Keratinocyte (primary cell): ENCODE measurements at regions not wholly inside any gene's neighbourhood (a gene's known extent, or its start where the extent isn't known, plus 50 kb on each side); places are given as distances from the start of the nearest gene placed in this dataset.

Experiments
- EZH2 ChIP-seq: IDR thresholded peaks from one replicate; pipeline ENCODE4 v1.6.1; 2012; ENCODE audit warnings: inconsistent platforms, mild to moderate bottlenecking, low read length, moderate library complexity
- TF ChIP-seq, protein P1 (sequence below), 3 experiments: IDR thresholded peaks in 1 of 3; conservative IDR thresholded peaks in 1 of 3; optimal IDR thresholded peaks in 1 of 3; 2 replicates in 2 of 3; 3 replicates in 1 of 3; pipeline versions ENCODE3 to v1.5.1; 2011; ENCODE audit warnings: low read length in 3 of 3, mild to moderate bottlenecking in 3 of 3, moderate library complexity in 2 of 3, control low read depth in 1 of 3, inconsistent platforms in 1 of 3; ENCODE audit not compliant: insufficient read depth in 2 of 3; ENCODE audit errors: extremely low read depth in 1 of 3

DNA sequence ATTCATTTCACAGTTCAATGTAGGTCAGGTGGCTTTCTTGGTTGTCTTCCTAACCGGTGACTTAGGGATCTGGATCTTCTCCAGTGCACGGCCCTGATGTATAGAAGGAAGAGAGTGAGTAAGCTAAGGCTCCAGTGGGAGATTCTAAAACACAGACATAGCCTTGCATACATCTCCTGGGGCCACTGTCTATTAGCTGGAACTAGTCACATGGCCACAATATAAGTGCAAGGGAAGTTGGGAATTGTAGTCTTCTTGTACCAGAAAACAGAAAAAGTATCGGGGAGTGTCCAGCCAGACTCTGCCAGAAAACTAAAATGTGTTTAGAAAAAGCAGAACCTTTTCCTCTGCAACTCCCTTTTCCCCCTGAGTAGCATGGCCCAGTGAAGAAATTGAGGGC is 531.6 kb downstream of the VRK1 start:
- TF ChIP-seq, protein P1, sequence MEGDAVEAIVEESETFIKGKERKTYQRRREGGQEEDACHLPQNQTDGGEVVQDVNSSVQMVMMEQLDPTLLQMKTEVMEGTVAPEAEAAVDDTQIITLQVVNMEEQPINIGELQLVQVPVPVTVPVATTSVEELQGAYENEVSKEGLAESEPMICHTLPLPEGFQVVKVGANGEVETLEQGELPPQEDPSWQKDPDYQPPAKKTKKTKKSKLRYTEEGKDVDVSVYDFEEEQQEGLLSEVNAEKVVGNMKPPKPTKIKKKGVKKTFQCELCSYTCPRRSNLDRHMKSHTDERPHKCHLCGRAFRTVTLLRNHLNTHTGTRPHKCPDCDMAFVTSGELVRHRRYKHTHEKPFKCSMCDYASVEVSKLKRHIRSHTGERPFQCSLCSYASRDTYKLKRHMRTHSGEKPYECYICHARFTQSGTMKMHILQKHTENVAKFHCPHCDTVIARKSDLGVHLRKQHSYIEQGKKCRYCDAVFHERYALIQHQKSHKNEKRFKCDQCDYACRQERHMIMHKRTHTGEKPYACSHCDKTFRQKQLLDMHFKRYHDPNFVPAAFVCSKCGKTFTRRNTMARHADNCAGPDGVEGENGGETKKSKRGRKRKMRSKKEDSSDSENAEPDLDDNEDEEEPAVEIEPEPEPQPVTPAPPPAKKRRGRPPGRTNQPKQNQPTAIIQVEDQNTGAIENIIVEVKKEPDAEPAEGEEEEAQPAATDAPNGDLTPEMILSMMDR (optimal IDR thresholded peaks at IDR 0.05 in 1 of 3, IDR thresholded peaks at IDR 0.05 in 1 of 3, conservative IDR thresholded peaks at IDR 0.05 in 1 of 3; ENCODE audit: extremely low read depth in 1 of 3, insufficient read depth in 2 of 3, low read length in 3 of 3), result no peak
- TF ChIP-seq EZH2, result no peak
